GM10266 (cell line): ENCODE measurements at regions not wholly inside any gene's neighbourhood (a gene's known extent, or its start where the extent isn't known, plus 50 kb on each side); places are given as distances from the start of the nearest gene placed in this dataset.

ENCODE experiments used
- DNase-seq: peaks from one replicate; pipeline ENCODE4 v3.0.0; 2012; ENCODE audit errors: extremely low spot score
- TF ChIP-seq, protein P1 (sequence below): IDR thresholded peaks from 2 replicates; pipeline ENCODE4 v1.5.1; 2012; ENCODE audit warnings: mild to moderate bottlenecking, low read depth; ENCODE audit not compliant: control insufficient read depth, insufficient read depth; ENCODE audit errors: missing control alignments

GRCh38 chr18:78580835-78581339 is 398.7 kb upstream of the SALL3 start:
- TF ChIP-seq, protein P1, sequence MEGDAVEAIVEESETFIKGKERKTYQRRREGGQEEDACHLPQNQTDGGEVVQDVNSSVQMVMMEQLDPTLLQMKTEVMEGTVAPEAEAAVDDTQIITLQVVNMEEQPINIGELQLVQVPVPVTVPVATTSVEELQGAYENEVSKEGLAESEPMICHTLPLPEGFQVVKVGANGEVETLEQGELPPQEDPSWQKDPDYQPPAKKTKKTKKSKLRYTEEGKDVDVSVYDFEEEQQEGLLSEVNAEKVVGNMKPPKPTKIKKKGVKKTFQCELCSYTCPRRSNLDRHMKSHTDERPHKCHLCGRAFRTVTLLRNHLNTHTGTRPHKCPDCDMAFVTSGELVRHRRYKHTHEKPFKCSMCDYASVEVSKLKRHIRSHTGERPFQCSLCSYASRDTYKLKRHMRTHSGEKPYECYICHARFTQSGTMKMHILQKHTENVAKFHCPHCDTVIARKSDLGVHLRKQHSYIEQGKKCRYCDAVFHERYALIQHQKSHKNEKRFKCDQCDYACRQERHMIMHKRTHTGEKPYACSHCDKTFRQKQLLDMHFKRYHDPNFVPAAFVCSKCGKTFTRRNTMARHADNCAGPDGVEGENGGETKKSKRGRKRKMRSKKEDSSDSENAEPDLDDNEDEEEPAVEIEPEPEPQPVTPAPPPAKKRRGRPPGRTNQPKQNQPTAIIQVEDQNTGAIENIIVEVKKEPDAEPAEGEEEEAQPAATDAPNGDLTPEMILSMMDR: no peak
- no peak for DNase-seq

- TF ChIP-seq, protein P1: no peak
Observed at GRCh38 chr18:78582181-78582709, 397.4 kb upstream of the SALL3 start.

DNA sequence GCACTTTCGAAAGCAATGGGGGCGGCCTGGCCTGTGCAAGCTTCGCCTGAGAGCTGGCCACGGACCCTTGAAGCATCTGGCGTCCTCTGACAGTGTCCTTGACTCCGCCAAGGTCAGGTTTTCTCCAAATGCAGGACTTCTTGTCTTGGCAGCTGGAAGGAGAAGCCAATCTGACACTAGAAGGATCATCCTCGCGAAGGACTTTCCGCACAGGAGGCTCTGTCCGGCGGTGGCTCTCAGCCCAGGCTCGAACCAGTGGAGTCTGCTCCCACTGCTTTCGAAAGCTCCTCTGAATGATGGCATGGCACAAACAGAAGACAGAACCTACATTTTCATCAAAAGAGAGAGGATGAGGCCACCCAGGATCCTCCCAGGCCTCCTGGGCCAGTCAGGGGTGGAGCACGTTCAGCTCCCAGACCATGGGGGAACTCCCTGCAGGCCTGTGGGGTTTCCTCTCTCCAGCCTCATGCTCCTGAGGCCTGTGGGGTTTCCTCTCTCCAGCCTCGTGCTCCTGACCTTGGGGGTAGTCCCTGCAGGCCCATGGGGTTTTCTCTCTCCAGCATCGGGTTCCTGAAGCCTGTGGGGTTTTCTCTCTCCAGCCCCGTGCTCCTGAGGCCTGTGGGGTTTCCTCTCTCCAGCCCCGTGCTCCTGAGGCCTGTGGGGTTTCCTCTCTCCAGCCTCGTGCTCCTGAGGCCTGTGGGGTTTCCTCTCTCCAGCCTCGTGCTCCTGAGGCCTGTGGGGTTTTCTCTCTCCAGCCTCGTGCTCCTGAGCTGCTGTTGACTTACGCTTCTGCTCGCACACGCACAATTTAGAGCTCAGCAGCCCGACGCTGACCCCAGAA is 396.5 kb upstream of the SALL3 start:
- no peak for DNase-seq
- TF ChIP-seq, protein P1: no peak

More at GRCh38 chr18:78582181-78582709, 397.4 kb upstream of the SALL3 start:
- DNase-seq: no peak

DNA sequence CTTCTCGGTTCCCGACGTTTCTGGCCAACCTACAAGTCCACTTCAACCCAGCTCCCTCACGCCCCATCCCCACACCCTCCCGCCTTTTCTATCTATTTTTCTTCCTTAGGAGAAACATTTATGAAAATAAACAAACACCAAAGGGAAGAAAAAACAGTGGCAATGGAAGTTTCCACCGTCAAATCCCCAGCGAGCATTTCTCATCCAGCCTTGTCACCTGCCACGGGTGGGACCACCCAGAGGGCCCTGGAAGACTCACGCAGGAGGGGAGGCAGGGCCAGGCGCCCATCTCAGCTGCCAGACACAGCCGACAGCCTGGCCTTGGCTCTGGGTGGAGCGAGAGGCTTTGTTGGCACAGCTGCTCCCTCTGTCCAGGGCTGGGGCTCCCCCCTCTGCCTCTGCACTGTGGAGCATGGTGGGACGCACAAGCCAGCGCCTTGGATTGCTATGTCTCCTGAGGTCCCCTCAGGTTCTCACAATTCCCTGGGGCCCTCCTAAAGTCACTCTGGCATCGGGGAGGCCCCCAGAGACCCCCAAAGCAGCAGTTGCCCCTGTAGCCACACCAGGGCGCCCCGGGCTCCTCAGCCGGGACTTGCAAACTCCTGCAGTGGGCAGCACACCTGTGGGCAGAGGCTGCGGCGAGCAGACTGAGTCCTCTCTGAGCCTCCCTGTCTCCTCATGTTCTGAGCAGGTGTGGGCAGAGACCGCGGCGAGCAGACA is 395.7 kb upstream of the SALL3 start:
- TF ChIP-seq, protein P1: no peak
- DNase-seq: no peak

GRCh38 chr18:78584459-78585022 is 395.1 kb upstream of the SALL3 start:
- TF ChIP-seq, protein P1: no peak
- DNase-seq: no peak

- DNase-seq: no peak
- TF ChIP-seq, protein P1: no peak
Observed at GRCh38 chr18:78586586-78586985, 393.0 kb upstream of the SALL3 start.

DNA sequence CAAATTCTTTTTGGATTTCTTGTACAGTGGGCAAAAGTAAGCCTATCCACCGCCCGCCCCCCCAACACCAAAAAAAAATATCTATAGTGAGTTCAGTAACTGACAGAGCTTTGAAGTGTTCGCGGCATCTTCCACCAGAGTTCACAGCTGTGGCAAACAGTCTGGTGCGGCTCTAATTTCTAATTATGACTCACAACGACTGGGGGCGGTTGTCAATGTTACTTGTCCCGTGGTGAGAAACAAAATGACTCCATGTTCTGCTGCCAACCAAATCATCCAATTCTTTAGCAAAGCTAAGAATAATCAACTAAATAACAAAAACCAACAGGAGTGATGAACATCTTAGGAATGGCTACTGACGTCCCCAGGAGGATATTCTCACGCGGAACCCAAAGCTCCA is 392.5 kb upstream of the SALL3 start:
- TF ChIP-seq, protein P1: no peak
- DNase-seq: no peak
